Gastroesophageal sphincter (tissue), 4 donors: ENCODE measurements at regions not wholly inside any gene's neighbourhood (a gene's known extent, or its start where the extent isn't known, plus 50 kb on each side); places are given as distances from the start of the nearest gene placed in this dataset.

Experiments used
- ATAC-seq: fragments of 150-250 bp; one replicate; pipeline ENCODE4 v1.9.1; 2016; ENCODE audit warnings: mild to moderate bottlenecking, moderate library complexity
- H3K27ac ChIP-seq, 4 donors: fragments of 200-600 bp; sonication (generic) in 3 of 4; 1 replicate in 3 of 4; 2 replicates in 1 of 4; pipeline ENCODE4 v1.5.1; 2016 to 2019
- H3K27me3 ChIP-seq: fragments of 200-600 bp; sonication (generic); one replicate; pipeline ENCODE4 v1.5.1; 2019
- H3K36me3 ChIP-seq, 2 donors: fragments of 200-600 bp; sonication (generic); one replicate each; pipeline ENCODE4 v1.5.1; 2019; ENCODE audit warnings: control low read depth in 1 of 2
- H3K4me1 ChIP-seq, 3 donors: fragments of 200-600 bp; sonication (generic); 1 replicate in 2 of 3; 2 replicates in 1 of 3; pipeline ENCODE4 v1.5.1; 2016 to 2019; ENCODE audit warnings: control low read depth in 2 of 3
- H3K4me3 ChIP-seq, 2 donors: fragments of 200-600 bp; sonication (generic); one replicate each; pipeline ENCODE4 v1.5.1; 2019; ENCODE audit warnings: mild to moderate bottlenecking in 1 of 2, moderate library complexity in 1 of 2
- H3K9me3 ChIP-seq, 3 donors: fragments of 200-600 bp; sonication (generic); one replicate each; pipeline ENCODE4 v1.5.1; 2017 to 2019; ENCODE audit warnings: control low read depth in 2 of 3
- EP300 ChIP-seq: sonication (generic); formaldehyde crosslinking; IDR thresholded peaks from one replicate; pipeline ENCODE4 v1.6.1; 2017; ENCODE audit warnings: antibody characterized with exemption, mild to moderate bottlenecking
- POLR2A ChIP-seq, 2 donors: fragments of 450-650 bp; IDR thresholded peaks; one replicate each; pipeline ENCODE4 v1.6.1; 2017; ENCODE audit warnings: antibody characterized with exemption in 2 of 2, mild to moderate bottlenecking in 2 of 2, moderate library complexity in 1 of 2
- POLR2AphosphoS5 ChIP-seq: sonication (generic); formaldehyde crosslinking; IDR thresholded peaks from one replicate; pipeline ENCODE4 v1.6.1; 2017; ENCODE audit warnings: antibody characterized with exemption
- WGBS, 2 donors: methylation state at CpG; one replicate each; pipeline ENCODE4 v1.1.5; 2018; ENCODE audit warnings: low coverage in 1 of 2; 5-methylcytosine and 5-hydroxymethylcytosine counted together
- TF ChIP-seq, protein P1 (sequence below), 4 experiments: fragments of 200-600 bp in 2 of 4; fragments of 450-650 bp in 2 of 4; sonication (generic) in 1 of 4; IDR thresholded peaks; one replicate each; pipeline ENCODE4 v1.5.1; 2017 to 2019; ENCODE audit warnings: antibody characterized with exemption in 4 of 4, mild to moderate bottlenecking in 2 of 4, moderate library complexity in 2 of 4

DNA sequence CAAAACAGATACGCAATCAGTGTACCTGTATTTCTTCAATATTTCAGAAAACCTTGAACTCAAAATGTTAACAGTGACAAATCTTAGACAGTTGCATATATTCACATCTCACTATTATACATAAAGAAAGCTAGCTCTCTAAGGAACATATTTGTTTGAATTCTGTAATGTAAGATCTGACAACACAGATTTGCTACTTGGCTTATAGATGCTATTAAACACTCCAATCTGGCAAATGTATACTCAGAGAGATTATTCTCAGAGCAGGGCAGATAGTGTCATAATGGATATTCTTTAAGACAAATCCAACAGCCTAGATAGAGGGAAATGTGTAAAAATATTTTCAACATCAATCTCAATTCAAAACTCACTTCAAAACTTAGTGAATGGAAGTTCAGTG, 794.5 kb upstream of the CDH9 start:
- no peak for TF ChIP-seq POLR2A (IDR thresholded peaks at IDR 0.05)
- no peak for TF ChIP-seq POLR2AphosphoS5
- TF ChIP-seq, protein P1, sequence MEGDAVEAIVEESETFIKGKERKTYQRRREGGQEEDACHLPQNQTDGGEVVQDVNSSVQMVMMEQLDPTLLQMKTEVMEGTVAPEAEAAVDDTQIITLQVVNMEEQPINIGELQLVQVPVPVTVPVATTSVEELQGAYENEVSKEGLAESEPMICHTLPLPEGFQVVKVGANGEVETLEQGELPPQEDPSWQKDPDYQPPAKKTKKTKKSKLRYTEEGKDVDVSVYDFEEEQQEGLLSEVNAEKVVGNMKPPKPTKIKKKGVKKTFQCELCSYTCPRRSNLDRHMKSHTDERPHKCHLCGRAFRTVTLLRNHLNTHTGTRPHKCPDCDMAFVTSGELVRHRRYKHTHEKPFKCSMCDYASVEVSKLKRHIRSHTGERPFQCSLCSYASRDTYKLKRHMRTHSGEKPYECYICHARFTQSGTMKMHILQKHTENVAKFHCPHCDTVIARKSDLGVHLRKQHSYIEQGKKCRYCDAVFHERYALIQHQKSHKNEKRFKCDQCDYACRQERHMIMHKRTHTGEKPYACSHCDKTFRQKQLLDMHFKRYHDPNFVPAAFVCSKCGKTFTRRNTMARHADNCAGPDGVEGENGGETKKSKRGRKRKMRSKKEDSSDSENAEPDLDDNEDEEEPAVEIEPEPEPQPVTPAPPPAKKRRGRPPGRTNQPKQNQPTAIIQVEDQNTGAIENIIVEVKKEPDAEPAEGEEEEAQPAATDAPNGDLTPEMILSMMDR (IDR thresholded peaks at IDR 0.05), result no peak
- TF ChIP-seq EP300, result no peak
- Histone ChIP-seq H3K27ac (no peak overlapping the region), H3K4me1 (no peaks in the 10 kb centered on the region), H3K9me3 (no peaks in the 10 kb centered on the region), H3K4me3 (no peak overlapping the region), H3K27me3 (no peaks in the 10 kb centered on the region), H3K36me3 (no peaks in the 10 kb centered on the region)
- no peak for ATAC-seq
- 61 to 81% methylated on average over 1 of the region's 1 CpG for WGBS, 2 donors

DNA sequence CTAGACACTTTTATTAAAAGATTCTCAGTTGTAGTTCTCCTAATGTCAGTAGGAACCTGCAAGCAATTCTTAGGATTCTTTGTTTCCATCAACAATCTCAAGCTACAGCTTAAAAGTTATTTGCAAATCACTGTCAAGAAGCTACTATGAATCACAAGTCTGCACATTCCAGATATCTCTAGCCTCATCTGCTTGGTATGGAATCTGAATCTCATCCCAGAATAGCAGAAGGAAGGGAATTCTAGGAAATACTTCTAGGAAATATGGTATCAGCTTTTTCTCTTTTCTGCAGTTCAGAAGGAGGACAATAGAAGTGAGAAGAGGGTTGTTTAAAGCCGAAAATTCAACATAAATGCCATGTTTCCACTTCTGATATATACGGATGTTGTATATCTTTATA, 792.2 kb upstream of the CDH9 start:
- H3K27ac ChIP-seq, result no peak overlapping the region
- no peaks in the 10 kb centered on the region for H3K36me3 ChIP-seq
- TF ChIP-seq EP300 (no peak), POLR2AphosphoS5 (no peak), POLR2A (IDR thresholded peaks at IDR 0.05) (no peak)
- TF ChIP-seq, protein P1 (IDR thresholded peaks at IDR 0.05), result no peak
- 72 to 82% methylated on average over 2 of the region's 2 CpGs for WGBS, 2 donors
- H3K4me3 ChIP-seq, result no peak overlapping the region
- no peak for ATAC-seq
- H3K9me3 ChIP-seq, result no peaks in the 10 kb centered on the region
- no peaks in the 10 kb centered on the region for H3K4me1 ChIP-seq
- H3K27me3 ChIP-seq, result no peaks in the 10 kb centered on the region

DNA sequence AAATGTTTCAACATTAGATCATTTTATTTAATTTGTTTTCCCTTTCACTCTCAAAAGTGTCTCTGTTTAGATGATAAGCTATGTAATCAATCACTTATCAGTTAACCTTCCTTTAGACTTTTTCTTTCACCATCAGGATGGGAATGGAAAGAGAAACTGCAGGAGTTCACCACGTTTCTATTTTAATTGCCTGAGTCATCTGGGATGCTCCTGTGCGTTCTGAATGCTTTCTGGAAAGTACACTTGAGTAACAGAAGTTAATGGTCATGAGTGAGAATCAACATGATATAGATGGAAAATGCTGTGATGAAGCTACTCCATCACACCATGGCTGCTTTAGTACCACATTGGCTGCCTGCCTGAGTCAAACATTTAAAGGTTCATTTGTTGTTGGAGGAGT, 783.3 kb upstream of the CDH9 start:
- Histone ChIP-seq H3K27me3 (no peaks in the 10 kb centered on the region), H3K36me3 (no peaks in the 10 kb centered on the region), H3K4me1 (no peaks in the 10 kb centered on the region), H3K4me3 (no peak overlapping the region), H3K9me3 (no peaks in the 10 kb centered on the region), H3K27ac (no peak overlapping the region)
- WGBS, 2 donors, result 34% methylated on average over 2 of the region's 2 CpGs; no CpG with 5 or more reads in 1 of the 2 donors
- ATAC-seq, result no peak
- no peak for TF ChIP-seq EP300
- TF ChIP-seq, protein P1 (IDR thresholded peaks at IDR 0.05), result no peak
- TF ChIP-seq POLR2A (IDR thresholded peaks at IDR 0.05), result no peak
- no peak for TF ChIP-seq POLR2AphosphoS5

DNA sequence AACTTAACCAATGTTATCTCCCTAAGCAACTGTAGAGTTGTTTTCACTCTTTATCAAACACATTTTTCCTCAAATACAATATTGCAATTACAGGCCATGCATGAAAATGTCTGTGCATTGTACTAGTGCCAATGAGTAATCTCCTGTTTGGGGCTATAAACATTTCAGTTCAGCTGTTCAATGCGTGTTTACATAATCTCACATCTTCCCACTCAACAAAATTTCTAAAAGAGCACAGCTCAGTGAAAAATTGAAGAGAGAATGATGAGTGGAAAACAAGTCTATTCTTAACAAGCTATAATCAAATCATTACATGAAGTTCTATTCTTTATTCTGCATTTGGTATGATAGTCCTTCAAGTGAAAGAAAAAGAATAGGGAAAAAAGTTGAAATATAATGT, 780.5 kb upstream of the CDH9 start:
- no peak overlapping the region for H3K27ac ChIP-seq
- ATAC-seq, result no peak
- no peaks in the 10 kb centered on the region for H3K9me3 ChIP-seq
- no peaks in the 10 kb centered on the region for H3K4me1 ChIP-seq
- WGBS, 2 donors, result 0 to 33% methylated on average over 1 of the region's 1 CpG
- H3K4me3 ChIP-seq, result no peak overlapping the region
- no peak for TF ChIP-seq EP300
- no peaks in the 10 kb centered on the region for H3K27me3 ChIP-seq
- H3K36me3 ChIP-seq, result no peaks in the 10 kb centered on the region

DNA sequence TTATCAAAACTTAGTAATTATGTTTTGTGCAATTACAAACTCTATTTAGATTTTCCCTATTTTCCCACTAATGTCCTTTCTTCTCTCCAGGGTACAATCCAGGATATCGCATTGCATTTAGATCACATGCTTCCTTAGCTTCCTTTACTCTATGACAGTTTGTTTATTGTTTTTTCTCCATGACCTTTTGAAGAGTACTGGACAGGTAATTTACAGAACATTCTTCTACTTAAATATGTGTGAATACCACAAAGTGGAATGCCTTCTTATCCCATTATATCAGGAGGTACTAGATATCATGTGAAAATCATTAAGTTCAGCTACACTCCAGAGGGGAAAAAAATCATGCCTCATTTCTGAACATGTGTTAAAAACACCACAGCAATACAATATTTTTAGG, 776.6 kb upstream of the CDH9 start:
- ATAC-seq, result no peak
- no peak for TF ChIP-seq POLR2AphosphoS5
- TF ChIP-seq EP300, result no peak
- TF ChIP-seq, protein P1 (IDR thresholded peaks at IDR 0.05), result no peak
- TF ChIP-seq POLR2A (IDR thresholded peaks at IDR 0.05), result no peak
- Histone ChIP-seq H3K27ac (no peak overlapping the region), H3K4me1 (no peaks in the 10 kb centered on the region), H3K36me3 (no peaks in the 10 kb centered on the region), H3K9me3 (no peaks in the 10 kb centered on the region), H3K27me3 (no peaks in the 10 kb centered on the region), H3K4me3 (no peak overlapping the region)
- WGBS, 2 donors, result 0% methylated on average over 1 of the region's 1 CpG
